ENCODE measurements at regions not wholly inside any gene's neighbourhood (a gene's known extent, or its start where the extent isn't known, plus 50 kb on each side); places are given as distances from the start of the nearest gene placed in this dataset.

- no peaks in the 10 kb centered on the region for H3K4me1 ChIP-seq
- DNase-seq (no peak), ATAC-seq (no peak)
- TF ChIP-seq CTCF (IDR thresholded peaks at IDR 0.05 in 4 of 5, conservative IDR thresholded peaks at IDR 0.05 in 1 of 5) = no peak
- no peak for TF ChIP-seq POLR2A (IDR thresholded peaks at IDR 0.05)
- no peaks in the 10 kb centered on the region for H3K9me3 ChIP-seq
- no peak overlapping the region for H3K4me3 ChIP-seq
- intact Hi-C loops (cut with DNase I; ENCODE audit: low total_unique reads) (no loop called here), in situ Hi-C loops (cut with MboI; ENCODE audit: low sequenced_read_pairs in 4 of 4) (loop anchor here in 1 of 4 donors (25.0 kb wide), 1 partner anchor 159 kb away; no protein-coding TSS in a partner anchor)
- H3K27me3 ChIP-seq = no peaks in the 10 kb centered on the region
- no peak overlapping the region for H3K27ac ChIP-seq
- H3K36me3 ChIP-seq = no peaks in the 10 kb centered on the region
These were observed 173.7 kb downstream of the MN1 start for GRCh38 chr22:27627901-27628300.

GRCh38 chr22:27628341-27628740 lies 173.2 kb downstream of the MN1 start:
- H3K4me1 ChIP-seq = no peaks in the 10 kb centered on the region
- no peaks in the 10 kb centered on the region for H3K36me3 ChIP-seq
- H3K27me3 ChIP-seq = no peaks in the 10 kb centered on the region
- in situ Hi-C loops (cut with MboI; ENCODE audit: low sequenced_read_pairs in 4 of 4) = loop anchor here in 1 of 4 donors (25.0 kb wide), 1 partner anchor 159 kb away; no protein-coding TSS in a partner anchor
- intact Hi-C loops (cut with DNase I; ENCODE audit: low total_unique reads) = no loop called here
- no peak for ATAC-seq
- H3K27ac ChIP-seq = no peak overlapping the region
- no peaks in the 10 kb centered on the region for H3K9me3 ChIP-seq
- DNase-seq = no peak
- H3K4me3 ChIP-seq = no peak overlapping the region
- TF ChIP-seq POLR2A (IDR thresholded peaks at IDR 0.05) (no peak), CTCF (IDR thresholded peaks at IDR 0.05 in 4 of 5, conservative IDR thresholded peaks at IDR 0.05 in 1 of 5) (no peak)

- intact Hi-C loops (cut with DNase I; ENCODE audit: low total_unique reads) = no loop called here
- Histone ChIP-seq H3K27ac (no peak overlapping the region), H3K27me3 (no peaks in the 10 kb centered on the region), H3K4me3 (no peak overlapping the region), H3K4me1 (no peaks in the 10 kb centered on the region), H3K36me3 (no peaks in the 10 kb centered on the region), H3K9me3 (no peaks in the 10 kb centered on the region)
- TF ChIP-seq POLR2A (IDR thresholded peaks at IDR 0.05) = no peak
- no peak for TF ChIP-seq CTCF (IDR thresholded peaks at IDR 0.05 in 4 of 5, conservative IDR thresholded peaks at IDR 0.05 in 1 of 5)
- in situ Hi-C loops (cut with MboI; ENCODE audit: low sequenced_read_pairs in 4 of 4) = loop anchor here in 1 of 4 donors (25.0 kb wide), 1 partner anchor 158 kb away; no protein-coding TSS in a partner anchor
- DNase-seq (no peak), ATAC-seq (no peak)
These were observed 172.5 kb downstream of the MN1 start for GRCh38 chr22:27628891-27629631.

GRCh38 chr22:27629908-27630673 lies 171.5 kb downstream of the MN1 start:
- intact Hi-C loops (cut with DNase I; ENCODE audit: low total_unique reads) = loop anchor here (10.0 kb wide), 1 partner anchor 385 kb away; no protein-coding TSS in a partner anchor
- H3K36me3 ChIP-seq = no peaks in the 10 kb centered on the region

More at GRCh38 chr22:27629908-27630673, 171.5 kb downstream of the MN1 start:
- ATAC-seq (no peak), DNase-seq (no peak)
- H3K4me3 ChIP-seq = no peak overlapping the region
- no peaks in the 10 kb centered on the region for H3K27me3 ChIP-seq
- H3K4me1 ChIP-seq = no peaks in the 10 kb centered on the region
- TF ChIP-seq CTCF (IDR thresholded peaks at IDR 0.05 in 4 of 5, conservative IDR thresholded peaks at IDR 0.05 in 1 of 5) = no peak
- no peak for TF ChIP-seq POLR2A (IDR thresholded peaks at IDR 0.05)
- no peak overlapping the region for H3K27ac ChIP-seq
- H3K9me3 ChIP-seq = no peaks in the 10 kb centered on the region
- in situ Hi-C loops (cut with MboI; ENCODE audit: low sequenced_read_pairs in 4 of 4) = loop anchor here in 2 of 4 donors (10.0 to 25.0 kb wide), 2 partner anchors 155 to 157 kb away; no protein-coding TSS in a partner anchor

Measured in gastrocnemius medialis (tissue), 4 donors.